ENCODE measurements at regions not wholly inside any gene's neighbourhood (a gene's known extent, or its start where the extent isn't known, plus 50 kb on each side); places are given as distances from the start of the nearest gene placed in this dataset.

DNA sequence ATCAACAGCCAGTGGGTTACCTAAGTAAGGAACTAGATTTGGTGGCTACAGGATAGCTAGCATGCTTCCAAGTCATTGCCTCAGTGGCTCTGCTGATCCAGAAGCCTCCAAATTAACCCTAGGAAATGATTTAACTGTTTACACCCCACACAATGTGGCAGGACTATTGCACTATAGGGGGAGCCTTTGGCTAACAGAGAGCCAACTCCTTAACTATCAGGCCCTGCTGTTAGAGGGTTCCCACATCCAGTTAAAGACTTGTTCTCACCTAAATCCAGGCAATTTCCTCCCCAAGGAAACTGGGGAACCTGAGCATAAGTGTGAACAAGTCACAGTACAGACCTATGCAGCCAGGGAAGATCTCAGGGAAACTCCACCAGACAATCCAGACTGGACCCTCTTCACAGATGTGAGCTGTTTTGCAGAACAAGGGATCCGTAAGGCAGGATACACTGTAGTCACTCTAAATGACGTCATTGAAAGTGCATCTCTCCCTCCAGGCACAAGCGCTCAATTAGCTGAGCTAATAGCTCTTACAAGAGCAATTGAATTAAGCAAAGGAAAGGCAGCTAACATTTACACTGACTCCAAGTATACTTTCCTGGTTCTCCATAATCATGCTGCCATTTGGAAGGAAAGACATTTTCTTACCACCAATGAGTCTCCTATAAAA lies 185.3 kb upstream of the SPOCK3 start:
- intact Hi-C loops (cut with DNase I), result no loop called here

DNA sequence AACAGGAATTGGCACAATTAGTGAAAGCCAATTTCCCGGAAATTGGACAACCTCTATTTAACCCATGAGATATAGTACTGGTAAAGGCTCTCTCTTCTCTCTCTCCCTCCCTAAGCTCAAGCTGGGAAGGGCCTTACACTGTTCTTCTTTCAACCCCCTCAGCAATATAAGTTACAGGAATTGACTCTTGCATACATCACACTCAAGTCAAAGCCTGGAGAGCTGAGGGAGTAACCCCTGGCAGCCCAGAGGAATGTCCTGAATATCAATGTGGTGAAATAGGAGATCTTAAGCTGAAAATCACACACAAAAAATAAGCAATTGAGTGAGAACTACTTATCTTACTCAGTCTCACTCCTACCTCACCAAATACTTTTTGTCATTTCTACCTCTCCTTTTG lies 186.9 kb upstream of the SPOCK3 start:
- Histone ChIP-seq H3K4me3 (no peak overlapping the region), H3K4me1 (no peaks in the 10 kb centered on the region), H3K27me3 (no peaks in the 10 kb centered on the region), H3K36me3 (no peaks in the 10 kb centered on the region), H3K9me3 (peaks cover 0 to 9% (median 0%) of the 10 kb centered on the region in 12 donors), H3K27ac (no peak overlapping the region)
- intact Hi-C loops (cut with DNase I), result no loop called here
- ATAC-seq (no peak), DNase-seq (no peak)
- 29 to 62% (median 33%) methylated on average over 1 of the region's 1 CpG for WGBS, 4 donors
- TF ChIP-seq POLR2A (IDR thresholded peaks at IDR 0.05), result no peak

More for the DNA sequence above, 185.3 kb upstream of the SPOCK3 start:
- ATAC-seq (no peak), DNase-seq (no peak)
- 59 to 75% (median 64%) methylated on average over 3 of the region's 3 CpGs for WGBS, 4 donors
- Histone ChIP-seq H3K9me3 (peaks cover 0 to 9% (median 0%) of the 10 kb centered on the region in 12 donors), H3K4me3 (no peak overlapping the region), H3K36me3 (no peaks in the 10 kb centered on the region), H3K4me1 (no peaks in the 10 kb centered on the region), H3K27me3 (no peaks in the 10 kb centered on the region), H3K27ac (no peak overlapping the region)
- TF ChIP-seq, protein P1, sequence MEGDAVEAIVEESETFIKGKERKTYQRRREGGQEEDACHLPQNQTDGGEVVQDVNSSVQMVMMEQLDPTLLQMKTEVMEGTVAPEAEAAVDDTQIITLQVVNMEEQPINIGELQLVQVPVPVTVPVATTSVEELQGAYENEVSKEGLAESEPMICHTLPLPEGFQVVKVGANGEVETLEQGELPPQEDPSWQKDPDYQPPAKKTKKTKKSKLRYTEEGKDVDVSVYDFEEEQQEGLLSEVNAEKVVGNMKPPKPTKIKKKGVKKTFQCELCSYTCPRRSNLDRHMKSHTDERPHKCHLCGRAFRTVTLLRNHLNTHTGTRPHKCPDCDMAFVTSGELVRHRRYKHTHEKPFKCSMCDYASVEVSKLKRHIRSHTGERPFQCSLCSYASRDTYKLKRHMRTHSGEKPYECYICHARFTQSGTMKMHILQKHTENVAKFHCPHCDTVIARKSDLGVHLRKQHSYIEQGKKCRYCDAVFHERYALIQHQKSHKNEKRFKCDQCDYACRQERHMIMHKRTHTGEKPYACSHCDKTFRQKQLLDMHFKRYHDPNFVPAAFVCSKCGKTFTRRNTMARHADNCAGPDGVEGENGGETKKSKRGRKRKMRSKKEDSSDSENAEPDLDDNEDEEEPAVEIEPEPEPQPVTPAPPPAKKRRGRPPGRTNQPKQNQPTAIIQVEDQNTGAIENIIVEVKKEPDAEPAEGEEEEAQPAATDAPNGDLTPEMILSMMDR (IDR thresholded peaks at IDR 0.05), result no peak
- no peak for TF ChIP-seq POLR2A (IDR thresholded peaks at IDR 0.05)

DNA sequence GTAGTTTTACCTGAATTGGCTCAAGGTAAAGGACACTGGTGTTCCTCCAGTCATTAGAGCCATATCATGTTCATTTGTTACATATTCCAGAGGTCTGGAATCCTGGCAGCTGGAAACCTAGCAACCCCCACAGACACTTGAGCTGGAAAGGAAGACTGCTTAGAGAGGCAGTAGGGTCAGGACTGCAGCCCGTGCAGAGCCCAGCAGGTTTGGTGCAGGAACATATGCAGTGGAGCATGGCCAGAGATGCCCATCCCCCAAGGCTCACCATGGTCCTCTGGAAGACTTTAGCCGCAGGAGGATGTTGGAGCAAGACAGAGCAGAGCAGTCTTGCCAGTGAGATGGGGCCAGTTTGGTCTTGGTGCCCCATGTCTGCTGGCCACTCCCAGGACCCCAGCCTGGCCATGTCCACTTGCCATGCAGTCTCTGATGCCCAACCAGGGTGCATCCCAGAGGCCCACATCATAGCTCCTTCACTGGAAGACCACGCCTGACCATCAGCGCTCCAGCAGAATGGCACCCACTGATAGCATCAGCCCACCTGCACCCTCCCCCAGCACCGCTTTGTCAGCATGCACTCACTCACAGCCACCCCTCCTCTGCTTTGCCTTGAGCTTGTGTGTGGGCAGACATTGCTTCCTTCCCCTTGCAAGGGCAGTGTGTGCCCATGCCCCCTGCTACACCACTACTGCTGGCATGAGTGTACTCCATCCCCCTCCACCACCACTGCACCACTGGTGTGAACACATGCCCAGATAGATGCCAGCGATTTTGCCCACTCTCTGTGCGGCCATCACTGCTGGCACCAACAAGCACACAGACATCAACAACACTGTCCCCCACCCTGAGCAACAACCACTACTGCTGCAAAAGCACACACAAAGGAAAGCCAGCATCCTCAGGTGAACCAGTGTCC lies 190.3 kb upstream of the SPOCK3 start:
- DNase-seq (no peak), ATAC-seq (no peak)
- 73 to 93% (median 78%) methylated on average over 5 to 7 of the region's 7 CpGs for WGBS, 4 donors
- H3K36me3 ChIP-seq, result no peaks in the 10 kb centered on the region
- no peaks in the 10 kb centered on the region for H3K9me3 ChIP-seq
- no peak overlapping the region for H3K27ac ChIP-seq
- H3K4me3 ChIP-seq, result no peak overlapping the region
- H3K4me1 ChIP-seq, result no peaks in the 10 kb centered on the region
- TF ChIP-seq, protein P1 (IDR thresholded peaks at IDR 0.05), result no peak
- TF ChIP-seq POLR2A (IDR thresholded peaks at IDR 0.05), result no peak
- H3K27me3 ChIP-seq, result no peaks in the 10 kb centered on the region
- intact Hi-C loops (cut with DNase I), result no loop called here

DNA sequence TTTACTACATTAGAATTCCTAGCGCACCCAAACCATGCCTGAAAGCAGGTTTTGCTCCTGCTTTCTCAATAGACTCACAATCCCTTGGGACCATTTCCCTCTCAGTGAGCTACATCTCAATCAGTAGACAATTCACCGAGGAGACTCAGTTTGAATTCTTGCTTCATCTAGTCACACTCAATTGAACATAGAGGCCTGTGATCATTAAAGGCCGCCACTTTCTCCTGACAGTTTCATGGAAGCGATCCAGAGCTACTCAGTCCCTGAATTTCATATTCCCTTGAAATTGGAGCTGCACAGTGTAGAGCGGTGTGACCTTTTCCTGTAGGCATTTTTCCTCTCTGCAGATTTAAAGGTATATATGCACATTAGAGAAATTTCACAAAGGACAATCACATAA lies 193.9 kb upstream of the SPOCK3 start:
- intact Hi-C loops (cut with DNase I), result no loop called here
- H3K27me3 ChIP-seq, result no peaks in the 10 kb centered on the region
- DNase-seq (no peak), ATAC-seq (peak in 2 of 4 donors; percentile 37 to 80)
- H3K4me1 ChIP-seq, result no peaks in the 10 kb centered on the region
- TF ChIP-seq, protein P1 (IDR thresholded peaks at IDR 0.05), result no peak
- no peak for TF ChIP-seq POLR2A (IDR thresholded peaks at IDR 0.05)
- H3K4me3 ChIP-seq, result no peak overlapping the region
- no peaks in the 10 kb centered on the region for H3K36me3 ChIP-seq
- H3K27ac ChIP-seq, result no peak overlapping the region
- 24 to 33% (median 28%) methylated on average over 5 of the region's 5 CpGs for WGBS, 4 donors
- H3K9me3 ChIP-seq, result peaks cover 0 to 16% (median 0%) of the 10 kb centered on the region in 12 donors

All from heart left ventricle (tissue), 16 donors.